H54 (cell line): ENCODE measurements at regions not wholly inside any gene's neighbourhood (a gene's known extent, or its start where the extent isn't known, plus 50 kb on each side); places are given as distances from the start of the nearest gene placed in this dataset.
A peak's percentile ranks its signal among the peaks of the same experiment; 100 is the strongest.
"Not testable (repeated sequence)": the region's sequence is repeated elsewhere in the genome, so short reads cannot be mapped to it uniquely, and the experiment has no call there.

Experiments
- DNase-seq: peaks from one replicate; pipeline ENCODE4 v3.0.0; 2011; ENCODE audit warnings: low spot score, mixed read lengths; ENCODE audit not compliant: insufficient read length
- FAIRE-seq: peaks from 3 replicates; lab custom pipeline; 2011; peaks lifted over from hg19 to GRCh38; lab: Jason Lieb, UNC
- POLR2A ChIP-seq: IDR thresholded peaks from 2 replicates; pipeline ENCODE4 v1.6.1; 2011; ENCODE audit warnings: low read depth, mild to moderate bottlenecking, low read length

GRCh38 chr6:157751547-157752200 is 71.4 kb upstream of the SNX9 start:
- DNase-seq (no peak), FAIRE-seq (no peak)
- TF ChIP-seq POLR2A: no peak

GRCh38 chr6:157752879-157753278 is 70.2 kb upstream of the SNX9 start:
- DNase-seq, FAIRE-seq: not testable (repeated sequence)

GRCh38 chr6:157753291-157753690 is 69.8 kb upstream of the SNX9 start:
- DNase-seq (no peak), FAIRE-seq (no peak)
- no peak for TF ChIP-seq POLR2A

GRCh38 chr6:157753801-157754200 is 69.2 kb upstream of the SNX9 start:
- DNase-seq, FAIRE-seq: not testable (repeated sequence)

GRCh38 chr6:157754351-157754750 is 68.7 kb upstream of the SNX9 start:
- no peak for TF ChIP-seq POLR2A
- DNase-seq (no peak), FAIRE-seq (no peak)

- FAIRE-seq (no peak), DNase-seq (no peak)
- TF ChIP-seq POLR2A: no peak
These were observed 67.9 kb upstream of the SNX9 start for GRCh38 chr6:157755032-157755745.

- no peak for DNase-seq
- no peak for TF ChIP-seq POLR2A
- FAIRE-seq: no peak
These were observed 67.2 kb upstream of the SNX9 start for GRCh38 chr6:157755746-157756411.

GRCh38 chr6:157756708-157757429 is 66.2 kb upstream of the SNX9 start:
- FAIRE-seq (no peak), DNase-seq (peak; percentile 38)
- TF ChIP-seq POLR2A: no peak

GRCh38 chr6:157757430-157758403 is 65.3 kb upstream of the SNX9 start:
- FAIRE-seq (no peak), DNase-seq (no peak)
- TF ChIP-seq POLR2A: no peak

GRCh38 chr6:157758516-157759023 is 64.5 kb upstream of the SNX9 start:
- FAIRE-seq: no peak
- no peak for DNase-seq
- TF ChIP-seq POLR2A: no peak

GRCh38 chr6:157759028-157759427 is 64.0 kb upstream of the SNX9 start:
- FAIRE-seq (no peak), DNase-seq (no peak)
- TF ChIP-seq POLR2A: no peak

- FAIRE-seq: no peak
- DNase-seq: no peak
- no peak for TF ChIP-seq POLR2A
These were observed 62.9 kb upstream of the SNX9 start for GRCh38 chr6:157760137-157760536.
